Activated CD8-positive, alpha-beta memory T cell treated with anti-CD3 and anti-CD28 coated beads, Interleukin-2, amount 50 U/mL, for 1 hour (primary cell): ENCODE measurements at regions not wholly inside any gene's neighbourhood (a gene's known extent, or its start where the extent isn't known, plus 50 kb on each side); places are given as distances from the start of the nearest gene placed in this dataset.

Experiments used
- DNase-seq: peaks from one replicate; pipeline ENCODE4 v3.0.0-alpha.2; 2020; ENCODE audit errors: extremely low read depth

- no peak for DNase-seq
Measured at GRCh38 chr15:93317772-93318171, 228.8 kb upstream of the RGMA start.

- no peak for DNase-seq
Measured at GRCh38 chr15:93314245-93314644, 225.2 kb upstream of the RGMA start.

DNA sequence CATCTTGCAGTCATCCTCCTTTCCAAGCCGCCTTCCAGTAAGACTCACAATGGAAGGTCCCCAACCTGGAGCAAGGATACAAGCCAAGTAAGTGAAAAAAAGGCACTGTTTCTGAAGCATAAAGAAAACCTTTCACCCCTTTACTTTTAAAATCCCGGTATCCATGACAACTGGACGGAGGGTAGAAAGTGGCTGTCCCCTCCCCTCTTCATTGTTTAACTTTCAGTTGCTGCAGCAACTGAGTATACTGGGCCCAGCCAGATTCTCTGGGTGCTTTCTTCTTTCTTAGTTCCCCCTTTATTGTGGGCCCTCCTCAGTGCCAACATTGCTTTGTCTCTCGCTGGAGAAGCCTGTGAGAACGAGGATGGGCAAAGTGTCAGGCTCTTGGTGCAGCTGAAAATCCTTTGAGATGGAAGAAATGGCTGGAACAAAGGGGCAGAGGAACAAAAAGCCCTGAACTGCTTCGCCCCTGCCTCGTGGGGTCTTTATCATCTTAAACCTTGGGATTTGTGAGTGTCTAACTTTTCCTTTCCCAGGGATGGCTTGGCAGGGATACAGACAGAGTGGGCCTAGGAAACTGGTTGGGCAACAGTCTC lies 224.0 kb upstream of the RGMA start:
- no peak for DNase-seq

- DNase-seq = no peak
Measured at GRCh38 chr15:93311620-93312019, 222.6 kb upstream of the RGMA start.

GRCh38 chr15:93308026-93308690 lies 219.1 kb upstream of the RGMA start:
- DNase-seq = no peak

DNA sequence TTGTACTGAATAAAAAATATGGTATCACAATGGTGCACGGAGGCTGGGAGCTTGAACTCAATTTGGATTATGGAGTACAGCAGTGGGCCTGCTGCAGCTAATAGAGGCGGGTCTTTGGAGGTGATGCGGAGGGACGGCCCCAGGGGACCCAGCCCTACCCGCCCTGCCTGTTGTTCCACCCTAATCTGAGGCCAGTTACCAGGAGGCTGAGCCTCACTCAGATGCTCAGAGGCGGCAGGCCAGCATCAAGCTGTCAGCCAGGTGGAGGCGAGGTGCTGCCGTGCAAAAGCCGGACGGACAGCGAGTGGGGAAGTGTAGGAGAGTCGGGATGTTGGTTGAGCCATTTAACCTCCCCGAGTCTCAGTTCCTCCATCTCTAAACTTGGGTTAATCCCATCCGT lies 218.5 kb upstream of the RGMA start:
- DNase-seq = no peak

DNA sequence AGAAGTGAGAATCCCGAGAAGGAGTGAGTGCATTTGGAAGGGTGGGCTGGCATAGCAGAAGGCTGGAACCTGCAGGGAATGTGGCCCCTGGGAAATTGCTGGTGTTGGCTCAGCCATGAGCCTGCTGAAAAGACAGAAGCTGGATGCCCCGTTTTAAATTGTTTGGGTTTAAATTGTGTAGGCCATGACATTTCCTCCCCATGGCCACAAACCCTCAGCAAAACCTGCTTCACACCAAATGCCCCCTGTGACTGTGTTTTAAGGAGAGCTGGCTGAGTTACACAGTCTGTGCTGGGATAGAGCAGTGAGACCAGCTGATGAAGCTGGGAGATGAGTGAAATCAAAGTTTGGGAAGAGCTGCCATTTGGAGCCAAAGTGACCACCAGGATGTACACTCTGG lies 216.3 kb upstream of the RGMA start:
- DNase-seq = no peak

DNA sequence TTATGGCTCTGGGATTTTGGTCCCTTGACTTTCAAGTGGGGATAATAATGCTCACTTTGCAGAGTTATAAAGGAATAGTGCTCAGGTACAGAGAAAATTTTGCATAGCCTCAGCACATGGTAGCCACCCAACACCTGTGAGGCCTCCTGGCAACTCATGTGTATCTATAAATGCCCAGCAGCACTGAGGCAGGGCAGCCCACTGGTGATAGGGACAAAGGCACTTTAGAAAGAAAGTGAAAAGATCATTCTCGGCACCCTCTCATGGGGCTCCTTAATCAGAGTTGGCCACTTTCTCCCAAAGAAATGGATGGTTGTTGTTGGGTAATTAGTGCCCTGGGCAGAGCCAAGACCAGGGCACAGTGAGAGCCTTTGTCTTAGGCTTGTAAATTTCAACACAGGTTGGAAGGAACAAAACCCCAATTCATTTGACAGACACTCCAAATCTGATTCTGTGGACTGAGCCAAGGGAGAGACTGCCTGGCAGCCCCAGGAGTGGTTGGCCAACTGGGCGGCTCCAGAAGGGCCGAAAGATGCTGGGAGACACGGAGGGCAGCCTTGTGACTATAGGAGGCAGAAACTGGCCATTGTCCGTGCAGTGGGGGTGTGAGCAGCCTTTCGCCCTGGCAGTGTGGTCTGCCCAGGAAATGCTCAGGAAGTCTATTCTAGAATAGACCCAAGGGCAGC lies 213.2 kb upstream of the RGMA start:
- no peak for DNase-seq

GRCh38 chr15:93300796-93301195 lies 211.8 kb upstream of the RGMA start:
- DNase-seq = no peak

DNA sequence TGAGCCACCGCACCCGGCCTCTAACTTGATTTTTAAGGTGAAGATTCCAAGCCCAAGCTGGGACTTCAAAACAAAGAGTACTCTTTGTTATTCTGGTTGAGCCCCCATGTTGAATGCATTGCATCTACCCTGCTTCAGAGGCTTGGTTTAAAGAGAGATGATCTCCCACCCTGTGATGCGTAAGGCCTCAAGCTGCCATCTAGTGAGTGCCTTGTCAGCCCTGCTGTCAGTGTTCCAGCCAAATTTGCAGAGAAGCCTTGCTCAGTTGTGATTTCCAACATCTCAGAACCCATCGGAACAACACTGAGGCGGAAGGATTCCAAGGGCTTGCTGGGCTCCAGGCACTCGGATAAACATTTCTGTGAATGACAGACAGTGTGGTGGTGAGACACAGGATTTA lies 210.7 kb upstream of the RGMA start:
- DNase-seq = no peak

DNA sequence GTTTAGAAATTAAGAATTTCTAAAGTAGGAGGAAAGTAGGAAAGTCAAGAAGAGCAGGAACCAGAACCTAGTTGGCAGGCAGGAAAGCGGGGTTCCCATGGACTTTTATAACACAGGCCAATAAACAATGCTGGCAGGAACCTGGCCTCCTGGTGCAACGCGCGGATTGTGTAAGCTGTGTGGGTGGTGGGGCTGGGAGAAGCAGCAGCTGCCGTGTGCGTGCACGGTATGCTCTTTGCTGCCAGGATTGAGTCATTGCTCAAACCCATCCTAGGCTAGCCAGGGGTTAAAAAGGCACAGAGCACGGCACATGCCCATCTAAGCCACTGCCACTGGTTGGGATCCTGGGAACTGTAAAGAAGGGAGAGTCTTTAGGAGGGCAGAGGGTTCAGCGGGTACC lies 209.9 kb upstream of the RGMA start:
- no peak for DNase-seq

GRCh38 chr15:93296759-93297500 lies 207.9 kb upstream of the RGMA start:
- DNase-seq = no peak

GRCh38 chr15:93294896-93295295 lies 205.9 kb upstream of the RGMA start:
- no peak for DNase-seq

GRCh38 chr15:93294066-93294465 lies 205.1 kb upstream of the RGMA start:
- DNase-seq = no peak

- DNase-seq = no peak
Measured at GRCh38 chr15:93291380-93291779, 202.4 kb upstream of the RGMA start.

GRCh38 chr15:93290618-93290946 lies 201.6 kb upstream of the RGMA start:
- DNase-seq = no peak

GRCh38 chr15:93289941-93290617 lies 201.1 kb upstream of the RGMA start:
- DNase-seq = no peak

GRCh38 chr15:93288728-93289294 lies 199.8 kb upstream of the RGMA start:
- no peak for DNase-seq

GRCh38 chr15:93286446-93286845 lies 197.4 kb upstream of the RGMA start:
- DNase-seq = no peak

DNA sequence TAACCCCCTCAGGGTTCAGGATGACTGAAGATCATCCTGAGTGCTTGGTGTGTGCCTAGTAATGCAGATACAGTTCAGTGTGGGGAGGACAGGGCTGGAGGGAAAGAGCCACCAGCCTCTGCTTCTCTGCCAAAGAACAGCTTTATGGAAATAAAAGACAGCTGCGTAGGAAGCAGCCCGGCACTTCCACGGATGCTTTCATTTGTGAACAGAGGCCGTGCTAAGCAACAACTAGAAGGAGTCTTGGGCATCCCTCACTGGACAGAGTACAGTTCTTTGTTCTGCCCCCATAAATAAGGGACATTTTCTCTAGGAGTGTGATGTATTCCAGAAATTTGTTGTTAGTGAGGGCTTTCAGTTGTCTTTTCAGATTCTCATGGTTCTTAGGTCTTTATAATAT lies 194.8 kb upstream of the RGMA start:
- no peak for DNase-seq

DNA sequence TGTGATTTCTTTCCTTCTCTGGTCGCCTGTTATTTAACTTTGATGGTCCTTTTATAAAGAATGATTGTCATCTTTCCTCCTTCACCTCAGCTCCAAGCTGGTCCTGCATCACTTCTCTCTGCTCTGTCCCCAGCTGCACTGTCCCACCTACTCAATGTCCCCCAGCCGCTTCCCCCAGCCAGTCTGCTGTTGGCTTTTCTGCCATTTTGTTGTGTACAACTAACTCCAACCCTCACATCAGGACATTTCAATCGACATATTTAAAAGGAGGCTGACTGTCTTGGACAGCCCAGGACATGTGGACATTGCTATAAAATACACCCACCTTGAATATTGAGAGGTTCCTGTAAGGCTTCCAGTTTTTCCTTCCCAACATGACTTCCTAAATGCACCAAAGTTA lies 193.8 kb upstream of the RGMA start:
- DNase-seq = no peak

- no peak for DNase-seq
Measured at GRCh38 chr15:93278783-93279182, 189.8 kb upstream of the RGMA start.
